ENCODE measurements at regions not wholly inside any gene's neighbourhood (a gene's known extent, or its start where the extent isn't known, plus 50 kb on each side); places are given as distances from the start of the nearest gene placed in this dataset.

DNA sequence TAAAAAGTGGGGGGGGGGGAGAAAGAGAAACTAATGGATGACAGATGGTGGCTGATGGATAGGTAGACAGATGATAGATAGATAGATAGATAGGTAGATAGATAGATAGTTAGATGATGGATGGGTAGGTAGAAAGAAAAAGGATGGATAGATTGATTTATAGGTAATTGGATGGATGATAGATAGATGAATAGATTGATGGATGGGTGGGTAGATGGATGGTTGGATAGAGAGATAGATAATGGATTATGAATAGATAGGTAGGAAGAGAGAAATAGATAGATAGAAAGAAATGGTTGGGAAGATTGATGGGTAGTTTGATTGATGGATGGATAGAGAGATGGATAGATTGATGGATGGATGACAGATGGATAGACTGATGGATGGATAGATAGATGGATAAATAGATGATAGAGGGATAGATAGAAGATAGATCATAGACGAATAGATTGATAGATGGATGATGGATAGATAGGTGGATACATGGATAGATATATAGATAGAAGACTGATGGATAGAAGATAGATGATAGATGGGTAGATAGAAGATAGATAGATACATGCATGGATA is 337.1 kb downstream of the C16orf95 start:
- no peak for DNase-seq (ENCODE audit: low spot score)

- no peak for DNase-seq (ENCODE audit: low spot score)
These were observed 336.5 kb downstream of the C16orf95 start for GRCh38 chr16:86980644-86981043.

DNA sequence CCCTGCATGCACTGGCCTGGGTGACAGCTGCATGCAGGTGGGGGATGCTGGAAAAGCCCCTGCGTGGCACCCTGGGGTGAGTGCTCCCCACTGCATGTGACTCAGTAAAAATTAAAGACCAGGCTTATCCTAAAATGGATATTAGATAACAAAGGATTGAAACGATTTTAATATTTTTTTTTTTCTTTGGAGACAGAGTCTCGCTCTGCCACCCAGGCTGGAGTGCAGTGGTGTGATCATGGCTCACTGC is 334.9 kb downstream of the C16orf95 start:
- no peak for DNase-seq (ENCODE audit: low spot score)

- no peak for DNase-seq (ENCODE audit: low spot score)
These were observed 334.3 kb downstream of the C16orf95 start for GRCh38 chr16:86982912-86983311.

GRCh38 chr16:86983621-86984020 is 333.6 kb downstream of the C16orf95 start:
- DNase-seq (ENCODE audit: low spot score), result no peak

DNA sequence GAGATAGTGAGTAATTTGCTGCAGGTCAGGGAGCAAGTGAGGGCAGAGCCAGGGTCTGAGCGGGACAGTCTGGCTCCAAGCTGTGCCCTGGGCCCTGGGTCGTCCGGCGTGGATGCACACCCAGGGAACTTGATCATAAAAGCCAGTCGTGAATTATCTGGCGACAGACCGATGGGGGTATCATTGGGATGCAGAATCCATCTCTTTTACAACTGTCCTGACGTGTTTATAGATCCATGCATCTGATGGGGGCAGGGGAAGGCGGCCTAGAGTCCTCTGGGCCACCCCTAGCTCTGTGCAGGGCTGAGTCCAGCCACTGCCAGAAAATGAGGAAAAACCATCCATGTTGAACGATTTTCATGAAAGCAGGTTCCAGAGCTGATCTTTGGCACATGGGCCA is 332.8 kb downstream of the C16orf95 start:
- DNase-seq (ENCODE audit: low spot score), result no peak

DNA sequence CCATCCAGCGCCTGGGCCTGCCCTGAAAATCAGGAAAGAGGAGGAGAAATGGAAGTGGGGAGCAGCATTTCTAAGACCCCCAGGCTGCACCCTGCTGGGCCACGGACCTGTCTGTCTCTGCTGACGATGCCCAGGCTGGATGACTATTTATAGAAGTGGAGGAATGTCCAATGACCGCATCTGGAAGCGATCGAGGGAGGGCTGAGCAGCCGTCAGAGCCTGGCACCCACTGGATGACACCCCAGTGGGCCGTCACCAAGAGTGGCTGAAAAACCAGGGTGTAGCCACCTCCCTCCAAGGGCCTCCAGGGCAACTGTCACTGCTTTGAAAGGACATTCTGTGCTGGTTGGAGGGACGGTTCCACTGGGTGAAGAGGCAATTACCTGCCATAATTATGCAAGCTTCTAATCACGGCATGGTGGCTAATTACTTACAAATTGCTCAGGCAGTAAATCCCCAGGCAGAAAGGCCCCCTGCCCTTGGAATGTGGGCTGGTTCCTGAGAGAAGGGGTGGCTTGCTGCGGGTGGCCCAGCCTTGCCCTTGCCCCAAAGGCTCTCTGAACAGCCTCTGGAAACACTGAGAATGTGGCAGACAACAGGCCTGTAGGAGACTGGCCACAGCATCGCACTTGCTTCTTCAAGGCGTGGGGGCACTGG is 332.1 kb downstream of the C16orf95 start:
- DNase-seq (ENCODE audit: low spot score), result no peak

DNA sequence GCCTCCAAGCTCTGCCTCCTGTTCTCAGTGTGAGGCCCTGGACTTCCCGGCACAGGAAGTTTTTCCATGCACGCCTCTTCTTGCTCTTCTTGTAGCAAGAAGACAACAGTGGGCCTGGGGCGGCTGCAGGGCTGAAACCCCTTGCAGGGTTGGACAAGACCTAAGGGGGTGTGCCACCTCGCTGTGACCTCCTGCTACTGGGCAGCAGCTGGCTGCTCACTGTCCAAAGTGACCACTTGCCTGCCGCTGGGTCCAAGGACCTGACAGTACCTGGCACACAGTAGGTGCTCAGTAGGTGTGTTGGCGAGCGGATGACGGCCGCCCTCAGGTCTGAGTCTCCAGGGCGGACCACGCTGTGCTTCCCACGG is 331.6 kb downstream of the C16orf95 start:
- no peak for DNase-seq (ENCODE audit: low spot score)

- no peak for DNase-seq (ENCODE audit: low spot score)
These were observed 331.1 kb downstream of the C16orf95 start for GRCh38 chr16:86986136-86986535.

DNA sequence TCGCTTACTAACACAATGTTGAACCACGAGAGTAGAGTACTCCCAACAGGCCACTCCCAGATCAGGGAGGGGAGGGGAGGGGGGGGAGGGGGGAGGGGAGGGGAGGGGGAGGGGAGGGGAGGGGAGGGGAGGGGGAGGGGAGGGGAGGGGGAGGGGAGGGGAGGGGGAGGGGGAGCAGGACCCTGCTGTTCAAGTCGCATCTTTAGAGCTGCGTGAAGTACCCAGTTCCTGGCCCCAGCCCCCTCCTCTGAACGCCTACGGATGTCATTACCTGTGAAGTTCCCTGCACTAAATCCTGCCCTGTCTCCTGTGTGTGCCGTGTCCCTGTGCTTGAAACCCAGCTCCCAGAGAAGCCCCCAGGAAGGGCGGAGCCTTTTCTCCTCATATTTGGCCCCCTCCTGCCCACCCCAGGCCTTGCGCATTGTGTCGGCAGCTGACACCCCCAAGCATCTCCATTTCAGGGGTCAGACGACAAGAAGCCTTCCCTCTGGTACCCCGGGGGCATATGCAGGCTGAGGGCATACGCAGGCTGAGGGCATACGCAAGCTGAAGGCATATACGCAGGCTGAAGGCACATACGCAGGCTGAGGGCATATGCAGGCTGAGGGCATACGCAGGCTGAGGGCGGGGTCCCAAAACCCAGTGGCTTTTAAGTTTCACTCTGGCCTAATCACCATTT is 330.2 kb downstream of the C16orf95 start:
- DNase-seq (ENCODE audit: low spot score), result no peak

DNA sequence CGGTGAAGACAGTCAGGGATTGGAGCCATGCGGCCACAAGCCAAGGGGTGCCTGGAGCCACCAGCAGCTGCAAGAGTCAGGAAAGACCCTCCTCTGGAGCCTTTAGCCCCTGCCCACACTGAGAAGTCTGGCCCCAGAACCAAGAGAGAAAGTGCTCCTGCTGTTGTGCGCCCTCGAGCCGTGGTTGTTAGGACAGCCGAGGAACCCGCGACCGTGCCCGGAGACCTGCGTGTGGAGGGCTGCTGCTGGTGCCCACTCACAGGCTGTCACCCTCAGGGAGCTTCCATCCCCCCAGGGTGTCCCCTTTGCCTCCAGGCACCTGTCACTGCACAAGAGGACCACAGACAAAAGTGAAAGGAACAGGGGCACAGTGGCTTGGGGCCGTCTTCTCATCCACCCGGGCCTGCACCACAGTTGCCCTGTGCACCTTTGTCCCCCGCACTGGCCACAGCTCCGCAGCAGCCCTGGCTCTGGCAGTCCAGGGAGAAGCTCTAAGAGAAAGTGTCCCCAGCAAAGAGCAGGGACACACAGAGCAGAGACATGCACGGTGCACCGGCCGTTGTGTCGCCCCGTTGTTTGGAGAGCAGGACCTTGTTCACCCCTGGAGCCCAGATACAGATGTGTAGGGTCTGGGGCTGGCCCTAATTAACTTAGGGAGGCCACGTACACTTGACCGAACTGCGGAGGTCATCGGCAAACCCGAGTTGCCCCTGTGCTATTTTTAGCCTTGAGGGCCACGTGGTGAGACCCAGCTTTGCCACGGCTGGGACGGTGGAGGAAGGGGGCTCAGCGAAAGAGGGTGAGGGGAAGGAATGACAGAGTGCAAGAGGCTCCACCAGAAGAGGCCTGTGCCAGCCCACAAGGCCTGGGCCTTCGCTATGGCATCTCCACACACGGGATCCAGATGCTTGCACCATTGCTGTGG is 329.2 kb downstream of the C16orf95 start:
- no peak for DNase-seq (ENCODE audit: low spot score)

GRCh38 chr16:86988920-86989696 is 328.1 kb downstream of the C16orf95 start:
- no peak for DNase-seq (ENCODE audit: low spot score)

GRCh38 chr16:86990451-86990850 is 326.7 kb downstream of the C16orf95 start:
- DNase-seq (ENCODE audit: low spot score), result no peak

DNA sequence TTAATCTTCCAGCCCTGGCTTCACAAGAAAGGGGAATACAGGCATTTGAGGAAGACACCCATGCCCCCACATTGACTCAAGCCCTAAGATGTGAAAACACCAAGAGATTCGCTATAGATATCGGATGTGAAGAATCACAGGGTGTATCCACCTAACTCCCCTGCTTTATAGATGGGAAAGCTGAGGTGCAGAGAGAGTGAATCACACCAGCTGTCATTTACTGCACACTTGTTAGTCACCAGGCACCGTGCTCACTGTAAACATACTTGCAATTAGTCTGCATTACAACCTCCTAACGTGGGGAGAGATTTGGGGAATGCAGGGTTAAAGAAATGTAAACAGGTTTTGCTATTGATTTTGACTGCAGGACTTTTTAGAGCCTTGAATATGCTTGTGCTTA is 325.5 kb downstream of the C16orf95 start:
- DNase-seq (ENCODE audit: low spot score), result peak; percentile 56

DNA sequence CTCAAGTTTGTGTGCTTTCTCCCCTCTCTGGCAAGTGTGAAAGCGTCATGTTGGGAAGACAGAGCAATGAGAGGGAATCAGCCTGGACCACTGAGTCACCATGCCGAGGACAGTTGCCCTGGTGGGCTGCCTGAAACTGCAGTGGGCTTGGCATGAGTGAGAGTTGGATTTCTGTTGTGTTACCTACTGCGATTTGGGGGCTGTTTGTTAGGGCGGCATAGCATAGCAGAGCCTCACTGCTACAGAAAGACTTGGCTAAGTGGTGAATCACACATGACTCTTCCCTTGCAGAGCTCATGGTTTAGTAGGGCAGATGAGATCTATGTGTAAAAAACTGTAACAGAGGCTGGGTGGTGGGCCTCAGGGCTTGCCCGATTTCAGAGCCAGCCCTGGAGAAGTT is 324.6 kb downstream of the C16orf95 start:
- no peak for DNase-seq (ENCODE audit: low spot score)

DNA sequence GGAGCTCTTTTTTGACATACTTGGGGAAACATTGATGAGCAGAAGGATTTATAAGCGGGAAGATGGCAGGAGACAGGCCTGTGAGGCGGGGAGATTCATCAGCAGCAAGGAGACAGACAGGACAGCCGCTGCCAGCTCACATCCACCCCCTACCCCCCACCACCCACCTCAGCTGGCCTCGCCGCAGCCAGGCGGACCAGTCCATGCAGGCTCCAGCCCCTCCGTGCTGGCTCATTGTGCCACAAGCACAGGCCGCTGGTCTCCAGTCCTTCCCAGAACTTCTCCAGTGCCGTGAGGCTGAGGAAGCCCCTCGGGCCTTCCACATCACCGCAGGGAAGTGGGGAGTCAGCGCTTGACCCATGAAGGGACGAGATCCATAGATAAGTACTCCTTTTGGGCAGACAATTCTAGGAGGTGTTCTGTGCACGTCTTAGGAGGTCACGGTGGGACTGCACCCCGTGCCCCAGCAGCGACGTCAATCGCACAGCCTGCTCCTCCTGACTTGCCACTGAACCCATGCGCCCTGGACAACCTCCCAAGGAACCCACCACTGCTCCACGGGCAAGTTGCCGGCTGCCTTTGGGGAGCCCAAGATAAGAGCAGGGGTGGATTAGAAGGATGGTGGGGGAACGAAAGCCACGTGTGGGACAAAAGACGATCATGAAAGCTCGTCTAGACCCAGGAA is 323.6 kb downstream of the C16orf95 start:
- DNase-seq (ENCODE audit: low spot score), result no peak

DNA sequence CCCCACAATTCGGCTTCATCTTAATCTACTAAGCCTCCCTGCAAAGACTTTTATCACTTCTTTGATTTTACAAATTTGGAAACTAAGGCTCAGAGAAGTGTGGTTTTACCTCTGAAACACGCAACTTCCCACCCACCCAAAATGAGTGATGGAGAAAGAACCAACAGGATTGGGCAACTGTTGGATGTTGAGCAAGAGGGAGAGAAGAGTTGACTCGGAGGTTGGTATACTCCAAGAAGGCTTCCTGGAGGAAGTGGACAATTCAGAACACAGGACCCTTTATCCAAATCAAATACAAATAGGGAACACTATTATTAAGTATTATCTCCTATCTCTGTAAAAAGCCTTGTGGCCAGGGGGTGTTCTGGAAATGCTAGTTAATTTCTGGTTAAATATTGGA is 323.0 kb downstream of the C16orf95 start:
- DNase-seq (ENCODE audit: low spot score), result no peak

- DNase-seq (ENCODE audit: low spot score), result no peak
These were observed 322.5 kb downstream of the C16orf95 start for GRCh38 chr16:86994651-86995171.

- no peak for DNase-seq (ENCODE audit: low spot score)
These were observed 321.7 kb downstream of the C16orf95 start for GRCh38 chr16:86995456-86995855.

GRCh38 chr16:86996081-86996480 is 321.1 kb downstream of the C16orf95 start:
- DNase-seq (ENCODE audit: low spot score), result no peak

- DNase-seq (ENCODE audit: low spot score), result no peak
These were observed 320.1 kb downstream of the C16orf95 start for GRCh38 chr16:86997058-86997457.

Data from RKO (cell line).